ENCODE measurements at regions not wholly inside any gene's neighbourhood (a gene's known extent, or its start where the extent isn't known, plus 50 kb on each side); places are given as distances from the start of the nearest gene placed in this dataset.
"Not testable (repeated sequence)": the region's sequence is repeated elsewhere in the genome, so short reads cannot be mapped to it uniquely, and the experiment has no call there.

DNA sequence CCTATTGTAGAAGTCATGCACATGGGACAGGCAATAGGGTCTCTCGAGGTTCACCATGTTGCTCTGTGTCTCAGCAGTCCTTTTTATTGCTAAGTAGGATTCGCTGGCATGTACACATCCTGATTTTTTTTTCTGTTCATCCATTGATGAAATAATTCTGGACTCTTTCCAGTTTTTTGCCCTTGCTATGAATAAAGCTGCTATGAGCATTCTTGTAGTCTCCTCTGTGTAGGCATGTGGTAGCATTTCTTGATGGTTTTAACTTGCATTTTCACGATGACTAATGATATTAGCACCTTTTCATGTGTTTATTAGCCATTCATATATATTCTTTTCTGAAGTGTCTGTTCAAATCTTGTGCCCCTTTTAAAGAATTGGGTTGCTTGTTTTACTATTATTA lies 65.8 kb upstream of the EDAR start:
- no peaks in the 10 kb centered on the region for H3K36me3 ChIP-seq
- H3K27ac ChIP-seq = no peak overlapping the region
- TF ChIP-seq CTCF (IDR thresholded peaks at IDR 0.05) (no peak), POLR2AphosphoS5 (IDR thresholded peaks at IDR 0.05) (no peak), POLR2A (IDR thresholded peaks at IDR 0.05) (no peak)
- H3K4me1 ChIP-seq (replicated peaks) = no peaks in the 10 kb centered on the region
- intact Hi-C loops (cut with DNase I) = no loop called here
- H3K9me3 ChIP-seq = no peaks in the 10 kb centered on the region
- H3K27me3 ChIP-seq (replicated peaks; ENCODE audit: insufficient read depth) = no peaks in the 10 kb centered on the region
- 82% methylated on average over 3 of the region's 3 CpGs for WGBS
- no peak overlapping the region for H3K4me3 ChIP-seq
- no peak for DNase-seq (ENCODE audit: low spot score)

- DNase-seq (ENCODE audit: low spot score) = no peak
- Histone ChIP-seq H3K9me3 (no peaks in the 10 kb centered on the region), H3K27me3 (replicated peaks; ENCODE audit: insufficient read depth) (no peaks in the 10 kb centered on the region), H3K4me1 (replicated peaks) (no peaks in the 10 kb centered on the region), H3K4me3 (no peak overlapping the region), H3K27ac (no peak overlapping the region), H3K36me3 (no peaks in the 10 kb centered on the region)
- intact Hi-C loops (cut with DNase I) = no loop called here
- WGBS = 92% methylated on average over 9 of the region's 9 CpGs
- TF ChIP-seq POLR2AphosphoS5 (IDR thresholded peaks at IDR 0.05) = no peak
- TF ChIP-seq CTCF (IDR thresholded peaks at IDR 0.05) = no peak
- no peak for TF ChIP-seq POLR2A (IDR thresholded peaks at IDR 0.05)
Observed at GRCh38 chr2:109053716-109054115, 64.7 kb upstream of the EDAR start.

- H3K4me1 ChIP-seq (replicated peaks) = no peaks in the 10 kb centered on the region
- TF ChIP-seq POLR2AphosphoS5 (IDR thresholded peaks at IDR 0.05) = no peak
- TF ChIP-seq CTCF (IDR thresholded peaks at IDR 0.05) = no peak
- TF ChIP-seq POLR2A (IDR thresholded peaks at IDR 0.05) = no peak
- intact Hi-C loops (cut with DNase I) = no loop called here
- H3K36me3 ChIP-seq = no peaks in the 10 kb centered on the region
- WGBS = 91% methylated on average over 6 of the region's 6 CpGs
- no peaks in the 10 kb centered on the region for H3K9me3 ChIP-seq
- H3K4me3 ChIP-seq = no peak overlapping the region
- no peak for DNase-seq (ENCODE audit: low spot score)
- H3K27me3 ChIP-seq (replicated peaks; ENCODE audit: insufficient read depth) = no peaks in the 10 kb centered on the region
- no peak overlapping the region for H3K27ac ChIP-seq
Observed at GRCh38 chr2:109052922-109053321, 63.9 kb upstream of the EDAR start.

GRCh38 chr2:109049022-109049421 lies 60.0 kb upstream of the EDAR start:
- Histone ChIP-seq H3K27ac (no peak overlapping the region), H3K9me3 (no peaks in the 10 kb centered on the region), H3K4me3 (no peak overlapping the region), H3K27me3 (replicated peaks; ENCODE audit: insufficient read depth) (no peaks in the 10 kb centered on the region), H3K4me1 (replicated peaks) (no peaks in the 10 kb centered on the region), H3K36me3 (no peaks in the 10 kb centered on the region)
- no peak for TF ChIP-seq POLR2A (IDR thresholded peaks at IDR 0.05)
- TF ChIP-seq CTCF (IDR thresholded peaks at IDR 0.05) = no peak
- TF ChIP-seq POLR2AphosphoS5 (IDR thresholded peaks at IDR 0.05) = no peak
- DNase-seq (ENCODE audit: low spot score) = no peak
- intact Hi-C loops (cut with DNase I) = no loop called here
- 81% methylated on average over 6 of the region's 6 CpGs for WGBS

DNA sequence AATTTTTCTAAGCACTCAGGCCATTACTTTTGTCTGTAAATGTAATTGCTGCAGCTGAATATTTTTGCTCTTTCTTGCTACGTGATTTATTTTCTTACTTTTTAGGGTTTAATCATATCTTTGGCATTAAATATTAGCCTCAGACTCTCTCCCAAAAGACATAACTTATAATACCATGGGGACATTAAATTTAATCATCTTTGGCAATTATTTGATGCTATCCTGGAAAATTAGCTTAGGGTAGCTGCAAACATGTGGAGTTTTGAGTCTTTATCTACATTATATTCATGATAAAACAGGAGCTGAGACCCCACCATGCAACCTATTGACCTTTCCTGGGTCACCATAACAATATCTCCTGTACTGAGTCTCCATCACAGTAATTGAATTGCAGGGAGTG lies 59.1 kb upstream of the EDAR start:
- TF ChIP-seq CTCF (IDR thresholded peaks at IDR 0.05) (no peak), POLR2A (IDR thresholded peaks at IDR 0.05) (no peak), POLR2AphosphoS5 (IDR thresholded peaks at IDR 0.05) (no peak)
- no peaks in the 10 kb centered on the region for H3K27me3 ChIP-seq (replicated peaks; ENCODE audit: insufficient read depth)
- DNase-seq (ENCODE audit: low spot score) = no peak
- H3K27ac ChIP-seq = no peak overlapping the region
- no peaks in the 10 kb centered on the region for H3K4me1 ChIP-seq (replicated peaks)
- intact Hi-C loops (cut with DNase I) = no loop called here
- H3K4me3 ChIP-seq = no peak overlapping the region
- WGBS = 95% methylated on average over 1 of the region's 1 CpG
- H3K36me3 ChIP-seq = no peaks in the 10 kb centered on the region
- H3K9me3 ChIP-seq = no peaks in the 10 kb centered on the region

GRCh38 chr2:109047569-109047968 lies 58.5 kb upstream of the EDAR start:
- DNase-seq (ENCODE audit: low spot score); H3K27ac ChIP-seq; H3K4me1 ChIP-seq (replicated peaks); intact Hi-C loops (cut with DNase I); H3K36me3 ChIP-seq; H3K27me3 ChIP-seq (replicated peaks; ENCODE audit: insufficient read depth); H3K4me3 ChIP-seq; H3K9me3 ChIP-seq: not testable (repeated sequence)
- WGBS = 94% methylated on average over 5 of the region's 5 CpGs
